Adrenal gland (tissue), 5 donors: ENCODE measurements at regions not wholly inside any gene's neighbourhood (a gene's known extent, or its start where the extent isn't known, plus 50 kb on each side); places are given as distances from the start of the nearest gene placed in this dataset.

Source experiments
- POLR2A ChIP-seq, 2 donors: fragments of 450-650 bp; IDR thresholded peaks; one replicate each; pipeline ENCODE4 v1.6.1; 2017; ENCODE audit warnings: antibody characterized with exemption in 2 of 2, mild to moderate bottlenecking in 2 of 2, moderate library complexity in 1 of 2
- TF ChIP-seq, protein P1 (sequence below), 6 experiments: fragments of 450-650 bp in 4 of 6; fragments of 200-600 bp in 2 of 6; sonication (generic) in 1 of 6; IDR thresholded peaks; 1 replicate in 5 of 6; 2 replicates in 1 of 6; pipeline versions ENCODE4 v1.5.1 to v1.8.0; 2016 to 2021; ENCODE audit warnings: antibody characterized with exemption in 6 of 6, mild to moderate bottlenecking in 2 of 6, moderate library complexity in 1 of 6
- donor health status: DM: no; HTN: no; CAD: no.

DNA sequence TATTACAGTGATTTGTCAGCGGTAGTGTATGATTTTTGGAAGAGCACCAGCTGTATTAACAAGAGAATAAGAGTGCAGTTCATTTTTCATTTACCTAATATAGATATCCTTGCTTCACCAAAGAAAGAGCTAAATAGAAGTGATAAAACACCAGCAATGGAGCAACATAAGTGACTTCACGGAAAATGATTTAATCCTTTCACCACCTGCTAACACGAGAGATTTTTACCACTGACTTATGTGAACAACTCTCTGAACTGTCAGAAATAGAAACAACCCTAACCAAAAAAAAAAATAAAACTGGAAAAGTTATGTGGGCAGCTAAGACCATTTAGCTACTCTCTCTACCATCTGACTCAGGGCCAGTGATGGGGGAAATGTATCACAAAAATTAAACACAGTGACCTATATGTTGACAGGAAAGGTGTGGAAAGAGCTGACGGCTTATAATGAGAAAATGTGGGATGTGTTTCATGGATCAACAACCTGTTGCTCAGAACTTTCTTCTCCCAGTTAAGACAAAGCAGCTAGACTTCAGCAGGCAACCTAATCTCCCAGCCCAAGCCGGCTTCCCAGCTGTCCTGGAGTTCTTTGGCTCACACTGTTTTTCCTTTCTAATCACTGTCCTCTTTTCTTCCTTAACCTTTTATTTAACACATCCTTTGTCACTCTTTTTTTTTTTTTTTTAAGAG lies 272.7 kb downstream of the SS18 start:
- TF ChIP-seq, protein P1, sequence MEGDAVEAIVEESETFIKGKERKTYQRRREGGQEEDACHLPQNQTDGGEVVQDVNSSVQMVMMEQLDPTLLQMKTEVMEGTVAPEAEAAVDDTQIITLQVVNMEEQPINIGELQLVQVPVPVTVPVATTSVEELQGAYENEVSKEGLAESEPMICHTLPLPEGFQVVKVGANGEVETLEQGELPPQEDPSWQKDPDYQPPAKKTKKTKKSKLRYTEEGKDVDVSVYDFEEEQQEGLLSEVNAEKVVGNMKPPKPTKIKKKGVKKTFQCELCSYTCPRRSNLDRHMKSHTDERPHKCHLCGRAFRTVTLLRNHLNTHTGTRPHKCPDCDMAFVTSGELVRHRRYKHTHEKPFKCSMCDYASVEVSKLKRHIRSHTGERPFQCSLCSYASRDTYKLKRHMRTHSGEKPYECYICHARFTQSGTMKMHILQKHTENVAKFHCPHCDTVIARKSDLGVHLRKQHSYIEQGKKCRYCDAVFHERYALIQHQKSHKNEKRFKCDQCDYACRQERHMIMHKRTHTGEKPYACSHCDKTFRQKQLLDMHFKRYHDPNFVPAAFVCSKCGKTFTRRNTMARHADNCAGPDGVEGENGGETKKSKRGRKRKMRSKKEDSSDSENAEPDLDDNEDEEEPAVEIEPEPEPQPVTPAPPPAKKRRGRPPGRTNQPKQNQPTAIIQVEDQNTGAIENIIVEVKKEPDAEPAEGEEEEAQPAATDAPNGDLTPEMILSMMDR (IDR thresholded peaks at IDR 0.05): no peak
- no peak for TF ChIP-seq POLR2A (IDR thresholded peaks at IDR 0.05)
